Mucosa of rectum (tissue), 2 donors: ENCODE measurements at regions not wholly inside any gene's neighbourhood (a gene's known extent, or its start where the extent isn't known, plus 50 kb on each side); places are given as distances from the start of the nearest gene placed in this dataset.

Experiments used
- H3K27ac ChIP-seq, 2 donors: one replicate each; pipeline ENCODE4 v1.7.0; 2013; ENCODE audit warnings: inconsistent platforms in 2 of 2, low read depth in 2 of 2, low read length in 2 of 2
- H3K27me3 ChIP-seq, 2 donors: one replicate each; pipeline ENCODE4 v1.7.0; 2013; ENCODE audit warnings: low read length in 2 of 2; ENCODE audit not compliant: control insufficient read depth in 2 of 2, insufficient read depth in 2 of 2
- H3K36me3 ChIP-seq, 2 donors: one replicate each; pipeline ENCODE4 v1.7.0; 2013; ENCODE audit warnings: low read length in 2 of 2; ENCODE audit not compliant: control insufficient read depth in 2 of 2, insufficient read depth in 2 of 2
- H3K4me1 ChIP-seq, 2 donors: one replicate each; pipeline ENCODE4 v1.7.0; 2013; ENCODE audit warnings: low read length in 2 of 2, mild to moderate bottlenecking in 1 of 2; ENCODE audit not compliant: control insufficient read depth in 2 of 2, insufficient read depth in 2 of 2
- H3K4me3 ChIP-seq, 2 donors: one replicate each; pipeline ENCODE4 v1.7.0; 2013; ENCODE audit warnings: low read length in 2 of 2
- H3K9ac ChIP-seq, 2 donors: one replicate each; pipeline ENCODE4 v1.7.0; 2013; ENCODE audit warnings: low read length in 2 of 2, low read depth in 1 of 2, mild to moderate bottlenecking in 1 of 2
- H3K9me3 ChIP-seq, 2 donors: one replicate each; pipeline ENCODE4 v1.7.0; 2013; ENCODE audit warnings: low read length in 2 of 2; ENCODE audit not compliant: control insufficient read depth in 2 of 2
- donor health status: healthy.
- donor health status: Normal muscosa, but diverticular disease.

DNA sequence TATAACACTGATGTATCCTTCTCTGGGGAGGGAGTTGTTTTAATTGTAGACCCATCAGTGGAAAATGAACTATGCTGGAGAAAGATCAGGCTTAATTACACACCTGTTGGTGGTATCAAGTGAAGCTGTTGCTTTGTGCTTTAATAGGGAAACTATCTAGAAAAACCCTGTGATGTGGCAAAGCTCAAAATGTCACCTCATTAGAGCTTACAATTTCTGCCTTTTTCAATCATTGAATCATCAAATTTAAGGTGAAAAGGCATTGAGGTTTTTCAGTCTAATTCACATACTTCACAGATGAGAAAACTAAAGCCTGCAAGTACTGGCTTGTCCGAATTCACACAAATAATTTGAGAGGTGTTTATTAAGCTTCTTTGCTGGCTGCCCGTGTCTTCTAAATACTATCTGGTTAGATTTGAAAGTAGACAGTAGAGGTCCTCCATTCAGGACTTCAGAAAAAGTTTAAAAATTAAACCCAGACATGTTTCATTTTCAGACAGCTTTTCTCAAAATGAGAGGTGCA lies 143.3 kb upstream of the MAP3K7 start:
- Histone ChIP-seq H3K4me3 (no peak overlapping the region), H3K27me3 (no peaks in the 10 kb centered on the region), H3K27ac (no peak overlapping the region), H3K9ac (no peak overlapping the region), H3K4me1 (no peaks in the 10 kb centered on the region), H3K36me3 (no peaks in the 10 kb centered on the region), H3K9me3 (no peaks in the 10 kb centered on the region)

- no peaks in the 10 kb centered on the region for H3K27me3 ChIP-seq
Measured at GRCh38 chr6:90729057-90729456, 142.2 kb upstream of the MAP3K7 start.

GRCh38 chr6:90722648-90723047 lies 135.8 kb upstream of the MAP3K7 start:
- H3K9ac ChIP-seq, result no peak overlapping the region
- H3K27me3 ChIP-seq, result no peaks in the 10 kb centered on the region
- H3K4me1 ChIP-seq, result no peaks in the 10 kb centered on the region
- H3K9me3 ChIP-seq, result no peaks in the 10 kb centered on the region
- no peak overlapping the region for H3K4me3 ChIP-seq
- H3K36me3 ChIP-seq, result no peaks in the 10 kb centered on the region
- no peak overlapping the region for H3K27ac ChIP-seq

More at GRCh38 chr6:90729057-90729456, 142.2 kb upstream of the MAP3K7 start:
- Histone ChIP-seq H3K4me1 (no peaks in the 10 kb centered on the region), H3K27ac (no peak overlapping the region), H3K4me3 (no peak overlapping the region), H3K36me3 (no peaks in the 10 kb centered on the region), H3K9ac (no peak overlapping the region), H3K9me3 (no peaks in the 10 kb centered on the region)

DNA sequence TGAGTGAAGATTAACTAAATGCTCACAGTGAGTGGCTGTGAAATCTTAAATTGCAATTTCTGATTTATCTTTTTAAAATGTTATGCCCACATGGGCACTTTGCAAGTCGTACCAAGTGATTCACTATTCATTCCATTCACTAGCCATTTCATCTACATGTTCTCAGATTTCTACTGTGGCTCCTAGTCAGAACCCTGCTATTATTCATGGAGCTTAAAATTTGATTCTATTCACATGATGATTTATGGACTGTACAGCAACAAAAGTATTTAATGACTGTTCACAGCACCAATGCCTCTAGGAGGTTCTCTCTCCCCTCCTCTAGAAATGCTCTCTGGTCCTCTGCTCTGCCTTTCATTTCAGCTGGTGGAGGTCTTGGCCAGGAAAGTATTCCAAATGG lies 133.5 kb upstream of the MAP3K7 start:
- H3K9ac ChIP-seq, result no peak overlapping the region
- H3K9me3 ChIP-seq, result no peaks in the 10 kb centered on the region

GRCh38 chr6:90719321-90720195 lies 132.7 kb upstream of the MAP3K7 start:
- H3K36me3 ChIP-seq, result no peaks in the 10 kb centered on the region
- H3K27me3 ChIP-seq, result no peaks in the 10 kb centered on the region
- H3K27ac ChIP-seq, result no peak overlapping the region
- H3K4me1 ChIP-seq, result no peaks in the 10 kb centered on the region
- H3K9ac ChIP-seq, result no peak overlapping the region
- no peak overlapping the region for H3K4me3 ChIP-seq
- no peaks in the 10 kb centered on the region for H3K9me3 ChIP-seq

More for the DNA sequence above, 133.5 kb upstream of the MAP3K7 start:
- H3K4me3 ChIP-seq, result no peak overlapping the region
- H3K27ac ChIP-seq, result no peak overlapping the region
- no peaks in the 10 kb centered on the region for H3K27me3 ChIP-seq
- H3K4me1 ChIP-seq, result no peaks in the 10 kb centered on the region
- H3K36me3 ChIP-seq, result no peaks in the 10 kb centered on the region

- Histone ChIP-seq H3K27ac (no peak overlapping the region), H3K9ac (no peak overlapping the region), H3K27me3 (no peaks in the 10 kb centered on the region), H3K9me3 (no peaks in the 10 kb centered on the region), H3K36me3 (no peaks in the 10 kb centered on the region), H3K4me3 (no peak overlapping the region), H3K4me1 (no peaks in the 10 kb centered on the region)
Measured at GRCh38 chr6:90716376-90716775, 129.5 kb upstream of the MAP3K7 start.

- Histone ChIP-seq H3K9ac (no peak overlapping the region), H3K4me3 (no peak overlapping the region), H3K27ac (no peak overlapping the region), H3K4me1 (no peaks in the 10 kb centered on the region), H3K9me3 (no peaks in the 10 kb centered on the region), H3K27me3 (no peaks in the 10 kb centered on the region), H3K36me3 (no peaks in the 10 kb centered on the region)
Measured at GRCh38 chr6:90715093-90715655, 128.3 kb upstream of the MAP3K7 start.

DNA sequence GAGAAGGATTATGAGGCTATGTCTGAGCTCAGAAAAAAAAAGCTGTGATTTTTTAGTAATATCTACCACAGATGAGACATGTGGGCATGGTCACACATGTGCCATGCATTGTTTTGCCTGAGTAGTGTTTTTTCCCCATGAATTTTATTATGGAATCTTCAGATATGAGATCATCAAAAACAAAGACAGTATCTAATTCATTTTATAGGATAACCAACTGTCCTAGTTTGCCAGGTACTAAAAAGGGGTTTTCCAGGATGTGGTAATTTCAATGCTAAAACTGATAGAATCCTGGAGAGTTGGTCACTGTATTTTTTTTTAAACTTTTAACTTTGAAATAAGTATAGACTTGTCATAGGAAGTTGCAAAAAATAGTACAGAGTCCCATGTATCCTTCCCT lies 127.4 kb upstream of the MAP3K7 start:
- no peak overlapping the region for H3K27ac ChIP-seq
- H3K27me3 ChIP-seq, result no peaks in the 10 kb centered on the region
- H3K36me3 ChIP-seq, result no peaks in the 10 kb centered on the region
- H3K4me1 ChIP-seq, result no peaks in the 10 kb centered on the region
- H3K4me3 ChIP-seq, result no peak overlapping the region
- no peaks in the 10 kb centered on the region for H3K9me3 ChIP-seq
- no peak overlapping the region for H3K9ac ChIP-seq

GRCh38 chr6:90712114-90712513 lies 125.2 kb upstream of the MAP3K7 start:
- Histone ChIP-seq H3K27me3 (no peaks in the 10 kb centered on the region), H3K27ac (no peak overlapping the region)

DNA sequence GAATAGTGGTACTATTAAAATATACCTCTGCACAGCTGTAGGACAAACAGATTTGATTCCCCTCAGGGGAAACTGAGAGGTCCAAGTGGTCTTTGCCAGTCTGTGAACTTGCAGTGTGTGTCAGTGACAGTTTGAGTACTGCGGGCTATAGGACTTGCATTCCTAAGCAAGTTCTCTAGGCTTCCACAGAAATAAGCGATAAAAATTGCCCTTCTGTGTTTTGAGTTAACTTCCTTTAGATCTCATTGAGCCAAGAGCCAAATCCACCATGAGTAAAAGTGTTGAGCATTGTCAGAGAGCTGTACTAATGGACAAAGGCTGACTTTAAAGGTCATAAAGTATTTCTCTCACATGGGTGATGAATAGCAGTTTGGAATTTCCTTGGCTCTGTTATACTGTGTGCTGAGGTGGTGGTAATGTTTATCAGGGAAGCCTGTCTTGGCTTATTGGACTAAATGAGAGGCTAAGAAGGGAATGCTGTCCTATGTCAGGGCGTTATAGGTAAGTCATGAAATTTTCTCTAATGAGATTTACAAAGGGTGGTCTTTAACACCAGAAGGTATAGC lies 122.6 kb upstream of the MAP3K7 start:
- Histone ChIP-seq H3K4me1 (no peaks in the 10 kb centered on the region), H3K9me3 (no peaks in the 10 kb centered on the region), H3K27me3 (no peaks in the 10 kb centered on the region), H3K9ac (no peak overlapping the region), H3K36me3 (no peaks in the 10 kb centered on the region), H3K27ac (no peak overlapping the region), H3K4me3 (no peak overlapping the region)

More at GRCh38 chr6:90712114-90712513, 125.2 kb upstream of the MAP3K7 start:
- H3K9ac ChIP-seq, result no peak overlapping the region
- no peaks in the 10 kb centered on the region for H3K36me3 ChIP-seq
- H3K4me3 ChIP-seq, result no peak overlapping the region
- no peaks in the 10 kb centered on the region for H3K9me3 ChIP-seq
- H3K4me1 ChIP-seq, result no peaks in the 10 kb centered on the region
